ENCODE measurements at regions not wholly inside any gene's neighbourhood (a gene's known extent, or its start where the extent isn't known, plus 50 kb on each side); places are given as distances from the start of the nearest gene placed in this dataset.

- no peak for DNase-seq (ENCODE audit: low read depth in 2 of 2)
Observed at GRCh38 chr2:105150231-105150630, 91.3 kb upstream of the GPR45 start.

GRCh38 chr2:105154119-105154818 is 87.3 kb upstream of the GPR45 start:
- DNase-seq (ENCODE audit: low read depth in 2 of 2): no peak

- no peak for DNase-seq (ENCODE audit: low read depth in 2 of 2)
Observed at GRCh38 chr2:105156166-105156565, 85.4 kb upstream of the GPR45 start.

GRCh38 chr2:105158002-105158401 is 83.5 kb upstream of the GPR45 start:
- no peak for DNase-seq (ENCODE audit: low read depth in 2 of 2)

- DNase-seq (ENCODE audit: low read depth in 2 of 2): no peak
Observed at GRCh38 chr2:105166688-105167087, 74.9 kb upstream of the GPR45 start.

- DNase-seq (ENCODE audit: low read depth in 2 of 2): no peak
Observed at GRCh38 chr2:105168543-105168942, 73.0 kb upstream of the GPR45 start.

- DNase-seq (ENCODE audit: low read depth in 2 of 2): no peak
Observed at GRCh38 chr2:105175231-105175630, 66.3 kb upstream of the GPR45 start.

GRCh38 chr2:105176429-105176828 is 65.1 kb upstream of the GPR45 start:
- DNase-seq (ENCODE audit: low read depth in 2 of 2): no peak

GRCh38 chr2:105177008-105177407 is 64.5 kb upstream of the GPR45 start:
- no peak for DNase-seq (ENCODE audit: low read depth in 2 of 2)

- no peak for DNase-seq (ENCODE audit: low read depth in 2 of 2)
Observed at GRCh38 chr2:105177536-105178254, 63.8 kb upstream of the GPR45 start.

- DNase-seq (ENCODE audit: low read depth in 2 of 2): peak; percentile 9 to 29
Observed at GRCh38 chr2:105179469-105180372, 61.8 kb upstream of the GPR45 start.

GRCh38 chr2:105180491-105180972 is 61.0 kb upstream of the GPR45 start:
- no peak for DNase-seq (ENCODE audit: low read depth in 2 of 2)

GRCh38 chr2:105181282-105181681 is 60.3 kb upstream of the GPR45 start:
- DNase-seq (ENCODE audit: low read depth in 2 of 2): no peak

GRCh38 chr2:105183555-105184323 is 57.8 kb upstream of the GPR45 start:
- DNase-seq (ENCODE audit: low read depth in 2 of 2): no peak

GRCh38 chr2:105184420-105184819 is 57.1 kb upstream of the GPR45 start:
- no peak for DNase-seq (ENCODE audit: low read depth in 2 of 2)

GRCh38 chr2:105186967-105187498 is 54.5 kb upstream of the GPR45 start:
- DNase-seq (ENCODE audit: low read depth in 2 of 2): no peak

GRCh38 chr2:105187531-105187930 is 54.0 kb upstream of the GPR45 start:
- DNase-seq (ENCODE audit: low read depth in 2 of 2): no peak

- no peak for DNase-seq (ENCODE audit: low read depth in 2 of 2)
Observed at GRCh38 chr2:105188343-105188742, 53.2 kb upstream of the GPR45 start.

Data from fibroblast of skin of left biceps (primary cell).